Keratinocyte (primary cell): ENCODE measurements at regions not wholly inside any gene's neighbourhood (a gene's known extent, or its start where the extent isn't known, plus 50 kb on each side); places are given as distances from the start of the nearest gene placed in this dataset.

Experiments
- DNase-seq: peaks from one replicate; pipeline ENCODE4 v3.0.0-alpha.2; 2011; ENCODE audit warnings: low read depth, missing footprints, low spot score
- FAIRE-seq: peaks from 2 replicates; lab custom pipeline; 2011; peaks lifted over from hg19 to GRCh38; lab: Jason Lieb, UNC
- H2AFZ ChIP-seq: 2 replicates; pipeline ENCODE4 v1.6.0; 2012; ENCODE audit warnings: low read length, control low read depth, inconsistent platforms; ENCODE audit not compliant: control insufficient read depth
- H3K27ac ChIP-seq: 2 replicates; pipeline ENCODE4 v1.5.1; 2011; ENCODE audit warnings: low read length; ENCODE audit not compliant: control insufficient read depth, insufficient read depth
- H3K27me3 ChIP-seq: 3 replicates; pipeline ENCODE4 v1.6.0; 2011; ENCODE audit warnings: low read length; ENCODE audit not compliant: control insufficient read depth, insufficient read depth; ENCODE audit errors: extremely low read depth
- H3K36me3 ChIP-seq, 2 experiments: 2 replicates in 1 of 2; 3 replicates in 1 of 2; pipeline ENCODE4 v1.5.1; 2011; ENCODE audit warnings: low read length in 2 of 2, mild to moderate bottlenecking in 1 of 2; ENCODE audit not compliant: control insufficient read depth in 2 of 2, insufficient read depth in 2 of 2; ENCODE audit errors: extremely low read depth in 1 of 2
- H3K4me1 ChIP-seq: 3 replicates; pipeline ENCODE4 v1.5.1; 2011; ENCODE audit warnings: low read length; ENCODE audit not compliant: control insufficient read depth, insufficient read depth; ENCODE audit errors: extremely low read depth
- H3K4me2 ChIP-seq: 3 replicates; pipeline ENCODE4 v1.6.0; 2011; ENCODE audit warnings: low read depth, low read length; ENCODE audit not compliant: control insufficient read depth, insufficient read depth; ENCODE audit errors: extremely low read depth
- H3K4me3 ChIP-seq, 3 experiments: fragments of 200-600 bp in 1 of 3; sonication (generic) in 1 of 3; 2 replicates in 2 of 3; 3 replicates in 1 of 3; pipeline ENCODE4 v1.5.1; 2011 to 2016; ENCODE audit warnings: low read length in 3 of 3, mild to moderate bottlenecking in 3 of 3, control low read depth in 2 of 3, inconsistent platforms in 1 of 3, low read depth in 1 of 3, mixed read lengths in 1 of 3, mixed run types in 1 of 3, moderate library complexity in 1 of 3; ENCODE audit not compliant: control insufficient read depth in 2 of 3, insufficient read depth in 2 of 3; ENCODE audit errors: extremely low read depth in 1 of 3
- H3K79me2 ChIP-seq: 2 replicates; pipeline ENCODE4 v1.6.0; 2012; ENCODE audit warnings: low read length; ENCODE audit not compliant: control insufficient read depth, insufficient read depth
- H3K9ac ChIP-seq: 3 replicates; pipeline ENCODE4 v1.6.0; 2011; ENCODE audit warnings: low read length; ENCODE audit not compliant: control insufficient read depth, insufficient read depth; ENCODE audit errors: extremely low read depth
- H3K9me1 ChIP-seq: 3 replicates; pipeline ENCODE4 v1.6.0; 2011; ENCODE audit warnings: low read length; ENCODE audit not compliant: control insufficient read depth, insufficient read depth; ENCODE audit errors: extremely low read depth
- H3K9me3 ChIP-seq: 2 replicates; pipeline ENCODE4 v1.5.1; 2012; ENCODE audit warnings: low read depth, low read length; ENCODE audit not compliant: control insufficient read depth
- H4K20me1 ChIP-seq: 3 replicates; pipeline ENCODE4 v1.6.0; 2011; ENCODE audit warnings: low read length; ENCODE audit not compliant: control insufficient read depth, insufficient read depth; ENCODE audit errors: extremely low read depth
- CTCF ChIP-seq, 3 experiments: IDR thresholded peaks in 1 of 3; conservative IDR thresholded peaks in 1 of 3; optimal IDR thresholded peaks in 1 of 3; 2 replicates in 2 of 3; 3 replicates in 1 of 3; pipeline versions ENCODE3 to v1.5.1; 2011; ENCODE audit warnings: low read length in 3 of 3, mild to moderate bottlenecking in 3 of 3, moderate library complexity in 2 of 3, control low read depth in 1 of 3, inconsistent platforms in 1 of 3; ENCODE audit not compliant: insufficient read depth in 2 of 3; ENCODE audit errors: extremely low read depth in 1 of 3
- EZH2 ChIP-seq: IDR thresholded peaks from one replicate; pipeline ENCODE4 v1.6.1; 2012; ENCODE audit warnings: inconsistent platforms, mild to moderate bottlenecking, low read length, moderate library complexity
- dilution Hi-C: fragments of 300-500 bp; cut with MboI; formaldehyde crosslinking; loops from one replicate; pipeline ENCODE4 v1.7.0; 2020; ENCODE audit warnings: low sequenced_read_pairs; ENCODE audit not compliant: extremely low pct_ligation_motif_present

- no peaks in the 10 kb centered on the region for H3K4me1 ChIP-seq
- no peak for TF ChIP-seq EZH2
- TF ChIP-seq CTCF (optimal IDR thresholded peaks at IDR 0.05 in 1 of 3, IDR thresholded peaks at IDR 0.05 in 1 of 3, conservative IDR thresholded peaks at IDR 0.05 in 1 of 3; ENCODE audit: extremely low read depth in 1 of 3, insufficient read depth in 2 of 3, low read length in 3 of 3): no peak
- no peak overlapping the region for H3K4me2 ChIP-seq
- no peak overlapping the region for H3K9ac ChIP-seq
- H4K20me1 ChIP-seq: no peaks in the 10 kb centered on the region
- H3K27ac ChIP-seq: no peak overlapping the region
- H3K9me3 ChIP-seq: no peaks in the 10 kb centered on the region
- H3K36me3 ChIP-seq: no peaks in the 10 kb centered on the region
- no peak overlapping the region for H2AFZ ChIP-seq
- H3K4me3 ChIP-seq: no peak overlapping the region
- DNase-seq (no peak), FAIRE-seq (no peak)
- no peaks in the 10 kb centered on the region for H3K9me1 ChIP-seq
- dilution Hi-C loops: no loop called here
- no peaks in the 10 kb centered on the region for H3K79me2 ChIP-seq
- no peaks in the 10 kb centered on the region for H3K27me3 ChIP-seq
Observed at GRCh38 chr7:12158334-12159060, 52.6 kb upstream of the TMEM106B start.

GRCh38 chr7:12161146-12161545, 49.9 kb upstream of the TMEM106B start:
- Histone ChIP-seq H3K79me2 (no peaks in the 10 kb centered on the region), H3K4me1 (no peaks in the 10 kb centered on the region), H3K9ac (no peak overlapping the region), H3K4me3 (no peak overlapping the region), H3K9me1 (no peaks in the 10 kb centered on the region), H2AFZ (no peak overlapping the region), H3K9me3 (no peaks in the 10 kb centered on the region), H3K36me3 (no peaks in the 10 kb centered on the region), H3K27me3 (no peaks in the 10 kb centered on the region), H3K27ac (no peak overlapping the region), H3K4me2 (no peak overlapping the region), H4K20me1 (no peaks in the 10 kb centered on the region)
- dilution Hi-C loops: no loop called here
- no peak for TF ChIP-seq EZH2
- TF ChIP-seq CTCF (optimal IDR thresholded peaks at IDR 0.05 in 1 of 3, IDR thresholded peaks at IDR 0.05 in 1 of 3, conservative IDR thresholded peaks at IDR 0.05 in 1 of 3; ENCODE audit: extremely low read depth in 1 of 3, insufficient read depth in 2 of 3, low read length in 3 of 3): no peak
- FAIRE-seq: no peak
- DNase-seq: no peak
